Activated CD8-positive, alpha-beta memory T cell treated with anti-CD3 and anti-CD28 coated beads for 36 hours (primary cell): ENCODE measurements at regions not wholly inside any gene's neighbourhood (a gene's known extent, or its start where the extent isn't known, plus 50 kb on each side); places are given as distances from the start of the nearest gene placed in this dataset.
"Not testable (repeated sequence)": the region's sequence is repeated elsewhere in the genome, so short reads cannot be mapped to it uniquely, and the experiment has no call there.

Experiments used
- CTCF ChIA-PET: fragments of 350-600 bp; sonication (Branson Sonifier 250); formaldehyde crosslinking; loops from one replicate; lab custom pipeline; 2021; ENCODE audit warnings: antibody characterized with exemption; lab: Charles Lee
- POLR2A ChIA-PET: fragments of 350-600 bp; sonication (Branson Sonifier 250); formaldehyde crosslinking; loops from one replicate; lab custom pipeline; 2021; ENCODE audit warnings: antibody characterized with exemption; lab: Charles Lee

- CTCF ChIA-PET, POLR2A ChIA-PET: not testable (repeated sequence)
Measured at GRCh38 chr12:33966219-33966618, 56.1 kb upstream of the ALG10 start.

GRCh38 chr12:33967760-33968159 lies 54.5 kb upstream of the ALG10 start:
- ChIA-PET CTCF (no interaction called here), POLR2A (no interaction called here)
